DMS114 treated with DMSO at 0.1 percent for 48 hours (cell line): ENCODE measurements at regions not wholly inside any gene's neighbourhood (a gene's known extent, or its start where the extent isn't known, plus 50 kb on each side); places are given as distances from the start of the nearest gene placed in this dataset.

Source experiments
- DNase-seq: peaks from one replicate; lab custom pipeline; 2025; ENCODE audit not compliant: unreplicated experiment; lab: John Stamatoyannopoulos, UW

GRCh38 chr15:89400116-89400781 is 65.6 kb upstream of the POLG start:
- DNase-seq: peak; percentile 28

DNA sequence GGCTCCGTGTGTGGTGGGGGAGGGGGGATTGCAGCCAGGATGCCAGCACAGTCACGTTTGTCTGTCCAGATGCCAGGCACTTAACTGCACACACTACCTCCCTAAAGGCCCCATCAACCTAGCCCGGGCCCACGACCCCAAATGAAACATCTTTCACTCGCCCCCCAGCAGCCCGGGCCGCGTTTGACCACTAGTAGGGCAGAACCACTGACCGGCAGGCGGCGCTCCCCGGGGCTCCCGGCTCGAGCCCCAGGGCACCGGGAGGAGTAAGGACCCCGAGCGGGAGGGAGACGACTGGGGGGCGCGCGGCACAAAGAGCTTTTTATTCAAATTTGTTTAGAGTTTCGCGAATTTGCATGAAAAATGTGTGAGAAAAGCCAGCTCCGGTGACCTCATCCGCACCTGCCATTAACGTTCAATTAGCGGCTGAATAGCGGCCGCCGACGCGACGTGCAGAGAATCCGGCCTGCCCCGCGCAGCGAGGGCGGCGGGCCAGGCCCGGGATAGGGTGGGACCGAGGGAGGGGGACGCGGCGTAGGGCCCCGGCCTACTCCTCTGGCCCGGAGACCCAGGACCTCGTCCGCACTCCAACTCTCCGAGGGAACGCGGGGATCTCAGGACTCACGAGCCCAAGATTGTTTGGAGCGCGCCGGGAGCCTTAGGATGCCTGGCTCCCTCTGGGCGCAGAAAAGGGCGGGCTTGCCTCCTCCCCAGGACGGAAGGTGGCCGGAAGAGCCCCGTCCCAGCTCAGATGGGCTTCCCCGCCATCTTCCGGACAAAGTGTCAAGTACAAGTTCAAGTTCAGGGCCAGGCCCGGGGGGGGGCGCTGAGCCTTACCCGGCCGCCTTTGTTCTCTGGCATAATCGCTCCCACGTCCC is 64.9 kb upstream of the POLG start:
- peak; percentile 66 for DNase-seq

GRCh38 chr15:89398896-89399237 is 64.2 kb upstream of the POLG start:
- no peak for DNase-seq

DNA sequence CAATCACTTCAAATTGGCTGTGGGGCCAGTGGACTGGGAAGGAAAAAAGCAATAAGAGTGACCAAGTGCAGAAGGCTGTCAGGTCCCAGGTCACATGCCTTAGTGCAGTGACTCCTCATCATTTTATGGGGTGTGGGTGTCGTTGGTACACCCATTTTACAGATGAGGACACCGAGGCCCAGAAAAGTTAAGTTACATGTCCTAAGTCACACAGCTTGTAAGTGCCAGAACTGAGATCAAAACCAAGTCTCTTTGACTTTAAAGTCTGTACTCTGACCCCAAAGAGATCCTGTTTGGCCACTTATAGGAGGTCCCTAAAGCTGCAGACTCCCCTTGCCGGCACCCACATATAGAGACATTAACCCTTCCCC is 63.0 kb upstream of the POLG start:
- no peak for DNase-seq

DNA sequence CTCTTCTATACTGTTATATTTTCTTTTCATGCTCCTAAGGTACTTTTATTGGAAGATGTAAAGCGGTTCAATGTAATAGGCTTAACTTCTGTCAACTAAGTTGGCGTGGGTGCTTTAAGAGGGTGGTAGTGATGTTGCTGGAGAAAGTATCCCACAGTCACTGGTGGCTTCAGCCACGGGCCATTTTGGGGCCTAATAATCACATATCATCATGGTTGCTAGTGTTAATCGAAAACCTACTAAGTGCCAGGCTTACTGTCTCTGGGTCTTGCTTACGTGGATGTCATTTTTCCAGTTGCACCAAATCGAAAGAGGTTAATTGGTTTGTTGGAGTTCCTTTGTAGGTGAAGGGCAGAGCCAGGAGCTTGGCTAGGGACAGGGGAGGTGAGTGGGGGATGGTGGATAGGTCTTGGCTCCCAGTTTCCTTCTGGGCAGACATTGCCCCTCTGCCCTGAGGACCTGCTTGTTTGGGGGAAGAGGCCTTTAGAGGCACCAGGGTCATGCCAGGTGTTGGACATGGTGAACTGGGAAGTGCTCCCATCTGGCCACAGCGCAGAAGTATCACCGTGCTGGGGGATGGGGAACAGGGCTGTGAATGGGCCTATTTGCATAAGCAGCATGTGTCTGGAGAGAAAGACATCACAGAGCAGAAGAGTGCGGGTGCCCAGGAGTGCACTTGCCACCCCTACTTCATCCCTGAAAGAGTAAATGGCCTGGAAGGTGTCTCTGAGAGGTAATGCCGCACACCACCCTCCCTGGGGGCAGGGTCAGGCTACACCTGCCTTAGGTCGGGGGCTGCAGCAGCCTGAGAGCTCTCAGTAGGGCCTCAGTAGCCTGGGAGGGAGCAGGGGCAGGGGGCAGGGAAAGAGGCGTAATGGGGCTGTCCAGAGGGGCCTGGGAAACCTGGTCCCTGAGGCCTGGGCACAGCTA is 62.4 kb upstream of the POLG start:
- no peak for DNase-seq

- DNase-seq: no peak
Observed at GRCh38 chr15:89395996-89396395, 61.4 kb upstream of the POLG start.

DNA sequence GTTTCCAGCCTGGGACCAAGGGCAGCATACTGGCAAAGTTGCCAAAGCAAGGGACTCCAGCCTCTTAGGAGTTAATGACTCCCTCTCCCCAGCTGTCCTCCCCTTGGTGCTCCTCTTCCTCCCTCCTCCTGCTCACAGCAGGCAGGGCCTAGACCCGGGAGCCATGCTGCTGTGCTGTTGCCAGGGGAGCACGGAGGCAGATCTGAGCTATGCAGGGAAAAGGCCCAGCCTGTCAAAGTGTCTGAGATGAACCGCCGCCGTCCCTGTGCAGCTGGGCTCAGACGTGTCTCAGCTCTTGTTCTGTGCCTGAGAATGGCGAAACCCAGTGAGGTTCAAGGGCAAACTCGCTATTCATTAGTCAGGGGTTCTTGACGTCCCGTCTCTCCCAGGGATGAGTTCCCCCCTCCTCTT is 60.8 kb upstream of the POLG start:
- no peak for DNase-seq

GRCh38 chr15:89395031-89395430 is 60.4 kb upstream of the POLG start:
- no peak for DNase-seq

DNA sequence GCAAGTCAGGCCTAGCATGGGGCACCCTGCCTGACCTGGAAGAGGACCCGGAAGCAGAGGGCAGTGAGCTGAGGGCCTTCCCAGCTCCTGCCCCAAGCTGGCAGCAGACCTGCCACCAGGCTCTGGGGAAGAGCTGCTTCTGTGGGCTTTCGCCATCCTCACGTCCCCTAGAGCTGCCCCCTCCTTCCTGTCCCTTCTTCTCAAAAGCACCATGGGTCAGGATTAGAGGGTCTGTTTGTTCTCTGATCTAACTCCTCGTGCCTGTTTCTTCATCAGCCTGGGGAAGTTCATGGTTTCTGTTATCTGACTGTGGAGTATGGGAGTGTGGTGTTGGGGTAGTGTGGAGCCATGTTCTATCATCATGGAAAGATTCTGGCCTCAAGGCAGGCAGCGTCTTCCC is 58.4 kb upstream of the POLG start:
- DNase-seq: no peak

- no peak for DNase-seq
Observed at GRCh38 chr15:89391685-89392257, 57.1 kb upstream of the POLG start.

DNA sequence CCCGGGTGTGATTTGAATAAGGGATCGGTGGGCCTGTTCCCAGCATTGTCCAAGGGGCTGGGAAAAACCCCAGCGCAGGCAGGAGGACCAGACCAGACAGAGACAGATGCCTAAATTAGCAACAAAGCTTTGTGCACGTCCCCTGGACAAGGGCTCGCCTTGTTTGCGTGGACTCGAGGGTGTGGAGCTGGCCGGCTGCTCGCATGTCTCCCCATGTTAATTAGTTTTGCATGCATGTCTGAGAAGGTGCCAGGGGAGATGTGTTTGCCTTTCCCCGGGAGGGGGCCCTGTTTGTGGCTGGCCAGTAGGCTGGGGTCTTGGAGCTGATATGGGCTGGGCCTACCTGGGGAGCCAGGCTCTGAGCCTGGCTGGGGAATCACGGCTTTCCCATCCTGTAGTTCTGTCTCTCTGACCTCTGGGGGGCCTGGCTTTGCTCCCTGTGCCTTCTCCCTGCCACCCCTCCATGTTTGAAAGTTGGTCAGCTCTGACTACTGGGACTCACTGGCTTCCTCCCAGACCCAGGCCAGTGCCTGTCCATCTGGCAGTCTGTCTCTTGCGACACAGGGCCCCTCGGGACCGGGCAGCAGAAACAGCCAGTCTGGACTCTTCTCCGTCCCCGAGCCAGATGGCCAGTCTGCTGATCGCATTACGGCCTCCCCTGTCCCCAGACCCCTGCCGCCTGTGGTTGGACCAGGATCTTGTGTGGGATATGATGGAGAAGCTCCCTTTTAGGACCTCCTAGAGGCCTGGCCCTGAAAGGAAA is 55.4 kb upstream of the POLG start:
- DNase-seq: no peak

- no peak for DNase-seq
Observed at GRCh38 chr15:89387140-89387903, 52.7 kb upstream of the POLG start.

GRCh38 chr15:89385596-89386331 is 51.1 kb upstream of the POLG start:
- DNase-seq: no peak
